ENCODE measurements at regions not wholly inside any gene's neighbourhood (a gene's known extent, or its start where the extent isn't known, plus 50 kb on each side); places are given as distances from the start of the nearest gene placed in this dataset.
"Not testable (repeated sequence)": the region's sequence is repeated elsewhere in the genome, so short reads cannot be mapped to it uniquely, and the experiment has no call there.

- no peak for DNase-seq
These were observed 165.4 kb upstream of the DPP6 start for GRCh38 chr7:153886506-153887441.

GRCh38 chr7:153887749-153888569 lies 164.2 kb upstream of the DPP6 start:
- DNase-seq = no peak

GRCh38 chr7:153891990-153892389 lies 160.2 kb upstream of the DPP6 start:
- no peak for DNase-seq

- DNase-seq = no peak
These were observed 149.3 kb upstream of the DPP6 start for GRCh38 chr7:153902862-153903261.

GRCh38 chr7:153912211-153912610 lies 140.0 kb upstream of the DPP6 start:
- no peak for DNase-seq

- no peak for DNase-seq
These were observed 132.1 kb upstream of the DPP6 start for GRCh38 chr7:153920126-153920525.

- DNase-seq = no peak
These were observed 131.3 kb upstream of the DPP6 start for GRCh38 chr7:153920897-153921296.

GRCh38 chr7:153921408-153921807 lies 130.8 kb upstream of the DPP6 start:
- DNase-seq = no peak

- DNase-seq = no peak
These were observed 121.5 kb upstream of the DPP6 start for GRCh38 chr7:153930696-153931095.

GRCh38 chr7:153934048-153934447 lies 118.2 kb upstream of the DPP6 start:
- DNase-seq = no peak

- no peak for DNase-seq
These were observed 117.6 kb upstream of the DPP6 start for GRCh38 chr7:153934629-153935028.

- no peak for DNase-seq
These were observed 117.1 kb upstream of the DPP6 start for GRCh38 chr7:153935095-153935494.

GRCh38 chr7:153938451-153938850 lies 113.7 kb upstream of the DPP6 start:
- no peak for DNase-seq

GRCh38 chr7:153939177-153939576 lies 113.0 kb upstream of the DPP6 start:
- no peak for DNase-seq

- DNase-seq = no peak
These were observed 112.5 kb upstream of the DPP6 start for GRCh38 chr7:153939654-153940053.

- DNase-seq = no peak
These were observed 111.1 kb upstream of the DPP6 start for GRCh38 chr7:153941061-153941460.

GRCh38 chr7:153942036-153942435 lies 110.2 kb upstream of the DPP6 start:
- no peak for DNase-seq

- no peak for DNase-seq
These were observed 108.7 kb upstream of the DPP6 start for GRCh38 chr7:153943457-153943856.

GRCh38 chr7:153943861-153944260 lies 108.3 kb upstream of the DPP6 start:
- DNase-seq = no peak

GRCh38 chr7:153948060-153948459 lies 104.1 kb upstream of the DPP6 start:
- DNase-seq = no peak

- DNase-seq = no peak
These were observed 100.9 kb upstream of the DPP6 start for GRCh38 chr7:153951316-153951715.

- no peak for DNase-seq
These were observed 97.7 kb upstream of the DPP6 start for GRCh38 chr7:153954477-153954876.

GRCh38 chr7:153957677-153958076 lies 94.5 kb upstream of the DPP6 start:
- DNase-seq = not testable (repeated sequence)

- not testable (repeated sequence) for DNase-seq
These were observed 93.8 kb upstream of the DPP6 start for GRCh38 chr7:153958381-153958780.

Data from fibroblast of skin of back (primary cell).